ENCODE measurements at regions not wholly inside any gene's neighbourhood (a gene's known extent, or its start where the extent isn't known, plus 50 kb on each side); places are given as distances from the start of the nearest gene placed in this dataset.

GRCh38 chr7:131218727-131219128 lies 108.9 kb upstream of the MKLN1 start:
- no peak for TF ChIP-seq EP300 (IDR thresholded peaks at IDR 0.05)
- TF ChIP-seq, protein P1, sequence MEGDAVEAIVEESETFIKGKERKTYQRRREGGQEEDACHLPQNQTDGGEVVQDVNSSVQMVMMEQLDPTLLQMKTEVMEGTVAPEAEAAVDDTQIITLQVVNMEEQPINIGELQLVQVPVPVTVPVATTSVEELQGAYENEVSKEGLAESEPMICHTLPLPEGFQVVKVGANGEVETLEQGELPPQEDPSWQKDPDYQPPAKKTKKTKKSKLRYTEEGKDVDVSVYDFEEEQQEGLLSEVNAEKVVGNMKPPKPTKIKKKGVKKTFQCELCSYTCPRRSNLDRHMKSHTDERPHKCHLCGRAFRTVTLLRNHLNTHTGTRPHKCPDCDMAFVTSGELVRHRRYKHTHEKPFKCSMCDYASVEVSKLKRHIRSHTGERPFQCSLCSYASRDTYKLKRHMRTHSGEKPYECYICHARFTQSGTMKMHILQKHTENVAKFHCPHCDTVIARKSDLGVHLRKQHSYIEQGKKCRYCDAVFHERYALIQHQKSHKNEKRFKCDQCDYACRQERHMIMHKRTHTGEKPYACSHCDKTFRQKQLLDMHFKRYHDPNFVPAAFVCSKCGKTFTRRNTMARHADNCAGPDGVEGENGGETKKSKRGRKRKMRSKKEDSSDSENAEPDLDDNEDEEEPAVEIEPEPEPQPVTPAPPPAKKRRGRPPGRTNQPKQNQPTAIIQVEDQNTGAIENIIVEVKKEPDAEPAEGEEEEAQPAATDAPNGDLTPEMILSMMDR (IDR thresholded peaks at IDR 0.05): no peak

Measured in sigmoid colon (tissue), 4 donors.